Osteoblast (primary cell): ENCODE measurements at regions not wholly inside any gene's neighbourhood (a gene's known extent, or its start where the extent isn't known, plus 50 kb on each side); places are given as distances from the start of the nearest gene placed in this dataset.

Experiments
- DNase-seq: peaks from one replicate; pipeline ENCODE4 v3.0.0; 2011; ENCODE audit warnings: low spot score, mixed read lengths; ENCODE audit not compliant: insufficient read length; ENCODE audit errors: missing footprints
- H2AFZ ChIP-seq: 2 replicates; pipeline ENCODE4 v1.6.0; 2011; ENCODE audit warnings: mild to moderate bottlenecking, low read length
- H3K27ac ChIP-seq: 2 replicates; pipeline ENCODE4 v1.5.1; 2011; ENCODE audit warnings: mild to moderate bottlenecking, low read depth, low read length, moderate library complexity
- H3K27me3 ChIP-seq: 2 replicates; pipeline ENCODE4 v1.6.0; 2012; ENCODE audit warnings: mild to moderate bottlenecking, control low read depth, inconsistent platforms, low read length, moderate library complexity; ENCODE audit not compliant: insufficient read depth
- H3K36me3 ChIP-seq: 2 replicates; pipeline ENCODE4 v1.5.1; 2011; ENCODE audit warnings: mild to moderate bottlenecking, low read length, control low read depth, moderate library complexity; ENCODE audit not compliant: insufficient read depth
- H3K4me1 ChIP-seq: 2 replicates; pipeline ENCODE4 v1.5.1; 2011; ENCODE audit warnings: mild to moderate bottlenecking, low read length, control low read depth, moderate library complexity; ENCODE audit not compliant: insufficient read depth
- H3K4me2 ChIP-seq: 2 replicates; pipeline ENCODE4 v1.6.0; 2011; ENCODE audit warnings: mild to moderate bottlenecking, low read length; ENCODE audit not compliant: insufficient read depth
- H3K4me3 ChIP-seq: fragments of 200-600 bp; sonication (generic); 3 replicates; pipeline ENCODE4 v1.5.1; 2012; ENCODE audit warnings: mild to moderate bottlenecking, low read length, inconsistent platforms; ENCODE audit not compliant: insufficient read depth
- H3K79me2 ChIP-seq: 2 replicates; pipeline ENCODE4 v1.6.0; 2012; ENCODE audit warnings: mild to moderate bottlenecking, low read length, control low read depth, inconsistent platforms; ENCODE audit not compliant: insufficient read depth
- H3K9me3 ChIP-seq: 2 replicates; pipeline ENCODE4 v1.5.1; 2011; ENCODE audit warnings: low read depth, low read length, control low read depth
- H4K20me1 ChIP-seq: 2 replicates; pipeline ENCODE4 v1.6.0; 2012; ENCODE audit warnings: mild to moderate bottlenecking, low read length, control low read depth; ENCODE audit not compliant: insufficient read depth
- TF ChIP-seq, protein P1 (sequence below): IDR thresholded peaks from 2 replicates; pipeline ENCODE4 v1.5.1; 2011; ENCODE audit warnings: mild to moderate bottlenecking, low read depth, low read length, moderate library complexity; ENCODE audit errors: extremely low read depth

GRCh38 chr12:21025656-21026055 is 105.3 kb upstream of the SLCO1B1 start:
- no peak overlapping the region for H3K4me2 ChIP-seq
- H4K20me1 ChIP-seq = no peaks in the 10 kb centered on the region
- DNase-seq = no peak
- H3K4me3 ChIP-seq = no peak overlapping the region
- H3K4me1 ChIP-seq = no peaks in the 10 kb centered on the region
- TF ChIP-seq, protein P1, sequence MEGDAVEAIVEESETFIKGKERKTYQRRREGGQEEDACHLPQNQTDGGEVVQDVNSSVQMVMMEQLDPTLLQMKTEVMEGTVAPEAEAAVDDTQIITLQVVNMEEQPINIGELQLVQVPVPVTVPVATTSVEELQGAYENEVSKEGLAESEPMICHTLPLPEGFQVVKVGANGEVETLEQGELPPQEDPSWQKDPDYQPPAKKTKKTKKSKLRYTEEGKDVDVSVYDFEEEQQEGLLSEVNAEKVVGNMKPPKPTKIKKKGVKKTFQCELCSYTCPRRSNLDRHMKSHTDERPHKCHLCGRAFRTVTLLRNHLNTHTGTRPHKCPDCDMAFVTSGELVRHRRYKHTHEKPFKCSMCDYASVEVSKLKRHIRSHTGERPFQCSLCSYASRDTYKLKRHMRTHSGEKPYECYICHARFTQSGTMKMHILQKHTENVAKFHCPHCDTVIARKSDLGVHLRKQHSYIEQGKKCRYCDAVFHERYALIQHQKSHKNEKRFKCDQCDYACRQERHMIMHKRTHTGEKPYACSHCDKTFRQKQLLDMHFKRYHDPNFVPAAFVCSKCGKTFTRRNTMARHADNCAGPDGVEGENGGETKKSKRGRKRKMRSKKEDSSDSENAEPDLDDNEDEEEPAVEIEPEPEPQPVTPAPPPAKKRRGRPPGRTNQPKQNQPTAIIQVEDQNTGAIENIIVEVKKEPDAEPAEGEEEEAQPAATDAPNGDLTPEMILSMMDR = no peak
- no peaks in the 10 kb centered on the region for H3K36me3 ChIP-seq
- no peak overlapping the region for H2AFZ ChIP-seq
- H3K79me2 ChIP-seq = no peaks in the 10 kb centered on the region
- H3K27ac ChIP-seq = no peak overlapping the region
- H3K27me3 ChIP-seq = no peaks in the 10 kb centered on the region
- no peaks in the 10 kb centered on the region for H3K9me3 ChIP-seq

- Histone ChIP-seq H3K27me3 (no peaks in the 10 kb centered on the region), H3K4me2 (no peak overlapping the region), H3K79me2 (no peaks in the 10 kb centered on the region), H3K4me1 (no peaks in the 10 kb centered on the region), H2AFZ (no peak overlapping the region), H3K36me3 (no peaks in the 10 kb centered on the region), H3K9me3 (no peaks in the 10 kb centered on the region), H4K20me1 (no peaks in the 10 kb centered on the region), H3K4me3 (no peak overlapping the region), H3K27ac (no peak overlapping the region)
- DNase-seq = no peak
- TF ChIP-seq, protein P1 = no peak
Observed at GRCh38 chr12:21026302-21026701, 104.7 kb upstream of the SLCO1B1 start.

DNA sequence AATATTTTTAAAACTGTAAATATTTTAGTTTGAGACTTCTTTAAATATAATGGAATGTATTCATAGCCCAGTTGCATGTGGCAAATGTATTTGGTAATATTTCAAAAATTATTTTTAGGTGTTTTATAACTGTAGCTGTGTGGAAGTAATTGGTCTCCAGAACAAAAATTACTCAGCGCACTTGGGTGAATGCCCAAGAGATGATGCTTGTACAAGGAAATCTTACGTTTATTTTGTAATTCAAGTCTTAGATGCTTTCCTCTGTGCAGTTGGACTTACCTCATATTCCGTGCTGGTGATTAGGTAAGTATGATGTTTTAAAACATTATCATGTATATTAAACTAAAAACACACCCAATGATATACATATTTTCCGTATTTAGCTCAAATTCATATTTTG is 76.7 kb upstream of the SLCO1B1 start:
- Histone ChIP-seq H3K4me2 (no peak overlapping the region), H3K27me3 (no peaks in the 10 kb centered on the region), H3K79me2 (no peaks in the 10 kb centered on the region), H3K27ac (no peak overlapping the region), H3K4me1 (no peaks in the 10 kb centered on the region), H2AFZ (no peak overlapping the region), H3K4me3 (no peak overlapping the region), H3K36me3 (no peaks in the 10 kb centered on the region), H4K20me1 (no peaks in the 10 kb centered on the region), H3K9me3 (no peaks in the 10 kb centered on the region)
- TF ChIP-seq, protein P1 = no peak
- no peak for DNase-seq

DNA sequence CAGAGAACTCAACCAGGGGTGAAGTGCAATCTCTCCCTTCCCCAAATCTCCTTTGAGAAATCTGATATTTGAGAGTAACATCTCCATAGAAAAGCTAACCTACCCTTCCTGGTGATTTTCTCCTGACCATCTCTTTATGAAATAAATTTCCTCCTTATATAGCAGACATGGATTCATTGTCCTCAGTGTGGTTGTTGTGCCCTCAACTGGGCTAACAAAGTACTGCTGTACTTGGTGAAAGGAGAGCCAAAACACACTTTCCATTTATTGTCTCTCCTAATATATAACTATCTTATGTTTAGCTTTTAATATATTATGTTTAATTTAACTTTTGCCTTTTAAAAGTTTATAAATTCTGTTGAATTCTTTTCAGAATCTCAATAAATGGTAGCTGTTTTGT is 65.1 kb upstream of the SLCO1B1 start:
- Histone ChIP-seq H2AFZ (no peak overlapping the region), H3K4me2 (no peak overlapping the region), H3K4me3 (no peak overlapping the region), H3K4me1 (no peaks in the 10 kb centered on the region), H3K9me3 (no peaks in the 10 kb centered on the region), H4K20me1 (no peaks in the 10 kb centered on the region), H3K27ac (no peak overlapping the region), H3K79me2 (no peaks in the 10 kb centered on the region), H3K27me3 (no peaks in the 10 kb centered on the region), H3K36me3 (no peaks in the 10 kb centered on the region)
- DNase-seq = no peak
- TF ChIP-seq, protein P1 = peak; percentile 6
